ENCODE measurements at regions not wholly inside any gene's neighbourhood (a gene's known extent, or its start where the extent isn't known, plus 50 kb on each side); places are given as distances from the start of the nearest gene placed in this dataset.
"Not testable (repeated sequence)": the region's sequence is repeated elsewhere in the genome, so short reads cannot be mapped to it uniquely, and the experiment has no call there.

DNA sequence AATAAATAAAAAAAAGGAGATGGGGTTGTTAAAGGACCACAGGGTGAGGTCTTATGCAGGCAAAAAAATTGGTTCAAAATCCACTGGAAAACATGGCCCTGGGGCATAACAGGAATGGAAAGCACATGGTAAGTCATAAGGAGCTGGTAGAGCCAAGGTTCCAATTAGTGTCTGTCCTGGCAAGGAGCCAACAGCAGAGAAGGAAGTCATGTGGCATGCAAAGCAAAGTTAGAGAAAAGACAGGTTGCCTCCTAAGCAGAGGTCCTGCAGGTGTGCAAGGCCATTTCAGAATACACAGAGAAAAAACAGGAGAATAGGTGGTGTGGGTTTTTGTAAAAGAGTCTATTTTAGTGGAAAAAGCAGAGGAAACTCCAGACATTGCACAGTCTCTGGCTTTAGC, 1881.7 kb downstream of the ARAP2 start:
- no peak for DNase-seq

DNA sequence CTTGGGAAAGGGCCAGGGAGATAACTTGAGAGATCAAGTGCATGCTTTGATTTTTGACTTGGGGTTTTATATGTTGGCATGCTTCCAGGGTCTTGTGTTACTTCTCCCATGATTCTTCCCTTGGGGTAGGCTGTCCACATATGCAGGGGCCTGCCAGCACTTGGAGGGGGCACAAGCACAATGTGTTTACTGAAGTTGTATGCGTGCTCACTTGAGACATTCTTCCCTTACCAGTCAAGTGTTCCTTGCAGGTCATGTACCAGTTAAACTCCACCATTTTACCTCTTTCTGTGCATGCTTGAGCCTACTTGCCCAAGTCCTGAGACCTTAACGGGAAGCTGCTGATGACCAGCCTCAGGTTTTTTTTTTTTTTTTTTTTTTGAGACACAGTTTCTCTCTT, 1880.5 kb downstream of the ARAP2 start:
- DNase-seq: no peak

DNA sequence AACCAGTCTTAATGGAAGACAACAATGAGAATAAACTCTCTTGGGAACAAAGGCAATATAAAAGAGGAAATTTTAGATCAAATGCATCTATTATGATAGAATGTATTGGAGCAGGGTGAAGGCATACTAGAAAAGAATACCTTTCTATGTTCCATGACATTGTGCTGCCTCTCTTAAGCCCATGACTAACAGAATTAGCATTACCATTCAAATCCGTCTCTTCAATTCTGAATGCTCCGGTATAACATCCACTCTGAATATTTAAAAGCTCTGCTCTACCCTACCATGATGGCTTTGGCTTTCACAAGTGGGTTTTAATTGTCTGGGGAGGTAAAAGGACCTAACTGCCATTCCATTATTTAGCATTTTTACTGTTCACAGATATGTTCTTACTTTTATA, 1878.4 kb downstream of the ARAP2 start:
- DNase-seq: no peak

DNA sequence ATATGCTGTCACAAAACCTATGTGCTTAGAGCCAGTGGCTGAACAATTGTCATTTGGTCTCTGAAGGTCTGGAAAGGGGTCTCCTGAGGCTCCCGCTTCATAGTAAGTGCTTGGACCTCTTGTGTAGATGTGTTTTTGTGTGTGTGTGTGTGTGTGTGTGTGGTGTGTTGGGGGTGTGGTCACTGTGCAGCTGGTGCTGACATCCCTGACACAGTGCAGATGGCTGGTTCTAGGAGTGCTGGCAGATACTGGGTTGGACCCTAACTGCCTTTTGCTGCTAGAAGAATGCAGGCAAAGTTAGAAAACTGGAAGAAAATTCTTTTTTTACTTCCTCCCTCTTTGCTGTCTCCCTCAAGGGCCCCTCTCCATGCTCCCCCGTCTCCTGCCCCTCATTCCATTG, 1872.6 kb downstream of the ARAP2 start:
- no peak for DNase-seq

DNA sequence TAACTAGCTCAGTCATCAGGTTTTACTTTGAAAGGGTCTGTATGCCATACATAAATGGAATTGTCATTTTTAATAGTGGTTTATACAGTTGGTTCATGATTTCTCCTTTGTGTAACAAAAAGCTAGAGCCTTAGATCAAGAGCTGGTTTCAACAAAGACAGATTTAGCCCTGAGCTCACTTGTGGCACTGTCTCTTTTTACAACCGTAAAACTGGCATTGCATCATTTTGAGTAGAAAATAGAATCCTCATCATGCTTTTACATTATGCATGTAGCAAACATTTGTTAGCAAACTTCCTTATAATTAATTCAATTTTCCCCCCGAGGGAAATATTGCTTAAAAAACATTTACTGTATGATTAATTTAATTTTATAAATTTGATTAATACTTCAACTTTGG, 1871.5 kb downstream of the ARAP2 start:
- no peak for DNase-seq

DNA sequence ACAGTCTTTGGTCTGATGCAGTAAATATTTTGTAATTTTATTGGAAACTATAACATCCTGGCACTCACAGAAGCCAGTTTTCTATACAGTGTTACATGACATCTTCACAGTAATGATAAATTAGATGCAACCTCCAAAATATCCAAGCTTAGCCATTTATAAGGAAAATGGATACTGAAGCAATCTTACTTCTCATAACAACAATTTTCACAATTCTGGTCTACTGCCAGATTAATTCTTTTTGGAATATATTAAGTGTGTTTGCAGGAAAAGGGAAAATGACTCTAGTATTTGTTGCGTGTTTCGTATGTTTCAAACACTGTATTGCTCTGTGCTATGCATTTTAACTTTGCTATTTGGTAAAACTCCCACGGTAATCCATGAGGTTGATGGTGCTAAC, 1870.9 kb downstream of the ARAP2 start:
- DNase-seq: no peak

DNA sequence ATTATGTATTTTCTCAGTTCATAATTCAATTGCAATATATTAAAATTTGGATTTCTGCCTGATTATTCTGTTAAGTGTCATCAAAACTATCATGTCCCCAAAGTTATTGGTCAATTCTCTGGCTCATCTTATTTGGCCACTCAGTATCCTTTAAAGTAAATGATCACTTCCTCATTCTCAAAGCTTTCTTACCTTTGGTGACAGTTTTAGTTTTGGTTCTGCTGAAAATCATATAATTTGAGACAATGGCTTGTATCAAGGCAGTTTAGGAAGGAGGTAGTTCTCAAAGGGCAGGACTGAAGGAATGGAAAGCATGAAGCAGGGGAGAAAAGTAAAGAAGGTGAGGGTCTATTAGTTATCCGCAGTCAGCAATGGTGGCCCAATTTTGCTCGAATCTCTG, 1832.1 kb downstream of the ARAP2 start:
- no peak for DNase-seq

DNA sequence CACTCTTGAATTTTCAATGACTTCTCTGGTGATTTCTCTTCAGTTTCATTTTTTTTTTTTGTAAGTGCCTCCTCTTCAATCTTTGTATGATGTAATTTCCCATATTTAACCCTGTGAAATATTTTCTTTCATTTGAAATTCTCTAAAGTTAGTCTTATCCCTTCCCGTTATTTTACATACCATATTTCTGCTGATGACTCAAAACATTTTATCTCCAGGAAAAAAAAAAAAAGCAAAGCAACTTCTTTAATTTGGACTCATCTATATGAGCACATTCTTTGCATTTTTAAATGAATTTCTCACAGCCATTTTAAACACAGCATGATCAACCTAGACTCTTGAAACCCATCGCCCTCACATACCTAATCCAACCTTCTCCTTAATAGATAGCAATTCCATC, 1831.4 kb downstream of the ARAP2 start:
- no peak for DNase-seq

DNA sequence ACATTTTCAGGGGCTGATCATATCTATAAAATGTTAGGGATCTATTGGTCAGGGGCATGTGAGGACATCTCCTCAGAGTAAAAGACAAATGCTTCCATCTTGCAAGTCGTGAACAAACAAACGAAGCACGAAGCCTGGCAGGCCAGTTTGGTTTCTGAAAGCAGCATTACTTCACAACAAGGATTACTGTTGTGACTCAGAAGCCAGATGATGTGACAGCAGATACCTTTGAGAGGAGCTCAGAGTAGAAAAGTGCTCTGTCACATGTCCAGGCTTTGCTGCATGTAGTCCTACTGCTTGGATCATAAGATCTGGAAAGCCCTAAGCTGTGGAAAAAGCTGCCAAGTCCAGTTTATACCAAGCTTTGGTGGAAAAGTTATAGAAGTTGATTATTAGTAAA, 1827.2 kb downstream of the ARAP2 start:
- no peak for DNase-seq

DNA sequence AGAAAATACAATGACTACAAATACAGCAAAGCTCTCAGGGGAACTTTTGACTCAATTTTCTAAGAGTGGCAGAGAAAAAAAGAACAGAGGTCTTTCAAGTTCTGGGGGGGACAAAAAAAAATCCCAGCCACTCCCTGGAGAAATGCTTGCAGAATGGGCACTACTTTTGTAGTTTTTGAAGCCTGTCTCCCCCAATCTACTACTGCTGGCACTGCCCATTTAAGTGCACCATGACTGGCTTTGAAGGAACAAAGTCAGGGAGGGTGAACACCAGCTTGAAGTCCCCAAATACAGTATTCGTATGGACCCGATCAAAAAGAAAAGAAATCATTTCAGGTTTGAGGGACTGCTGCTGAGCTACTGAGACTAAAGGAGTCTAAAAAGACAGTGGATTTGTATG, 1824.4 kb downstream of the ARAP2 start:
- no peak for DNase-seq

DNA sequence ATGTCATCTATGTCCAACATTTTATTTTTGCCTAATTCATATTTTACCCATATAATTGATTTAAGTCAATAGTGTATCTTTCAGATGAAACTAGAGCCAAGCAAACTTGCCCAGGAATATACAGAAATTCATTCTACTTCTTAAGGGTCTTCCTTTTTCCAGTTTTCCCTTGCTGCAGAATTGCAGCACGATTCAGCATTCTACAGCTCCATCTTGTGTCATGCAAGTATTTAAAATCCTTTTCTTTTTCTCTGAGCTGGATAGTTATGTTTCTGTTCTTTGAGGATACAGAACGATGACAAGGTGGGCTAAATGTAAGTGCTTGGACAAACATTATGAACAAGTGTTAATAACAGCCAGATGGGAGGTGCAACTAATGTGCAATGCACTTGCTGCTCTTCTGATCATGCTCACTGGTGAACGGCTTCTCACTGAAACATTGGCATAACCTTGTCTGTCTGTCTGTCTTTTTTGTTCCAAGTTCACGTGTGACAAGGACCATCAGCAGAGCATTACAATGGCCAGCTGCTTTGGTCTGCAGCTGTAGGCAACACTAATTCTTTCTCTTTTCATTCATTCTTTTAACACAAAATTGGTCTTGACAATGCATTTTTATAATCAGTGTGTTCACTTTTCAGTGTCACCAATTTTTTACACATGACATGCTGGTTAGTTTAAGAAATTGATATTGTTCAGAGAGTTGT, 1821.7 kb downstream of the ARAP2 start:
- DNase-seq: no peak

DNA sequence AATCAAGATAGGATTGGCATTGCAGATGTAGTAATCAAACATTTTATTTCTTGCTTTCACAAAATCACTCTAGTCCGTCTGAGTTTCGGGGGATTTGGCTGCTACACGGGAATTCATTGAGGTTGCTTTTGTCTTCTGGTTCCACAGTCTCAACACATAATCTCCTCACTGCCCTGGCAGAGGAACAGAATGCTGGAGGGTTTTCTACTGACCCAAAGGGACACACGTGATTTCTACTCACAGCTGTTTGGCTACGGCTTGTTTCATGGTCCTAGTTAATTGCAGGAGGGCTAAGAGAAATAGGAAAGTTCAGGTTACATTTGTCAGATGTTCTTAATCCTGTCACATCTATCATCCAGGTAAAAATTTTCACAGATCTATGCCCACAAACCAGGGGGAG, 1811.6 kb downstream of the ARAP2 start:
- no peak for DNase-seq

DNA sequence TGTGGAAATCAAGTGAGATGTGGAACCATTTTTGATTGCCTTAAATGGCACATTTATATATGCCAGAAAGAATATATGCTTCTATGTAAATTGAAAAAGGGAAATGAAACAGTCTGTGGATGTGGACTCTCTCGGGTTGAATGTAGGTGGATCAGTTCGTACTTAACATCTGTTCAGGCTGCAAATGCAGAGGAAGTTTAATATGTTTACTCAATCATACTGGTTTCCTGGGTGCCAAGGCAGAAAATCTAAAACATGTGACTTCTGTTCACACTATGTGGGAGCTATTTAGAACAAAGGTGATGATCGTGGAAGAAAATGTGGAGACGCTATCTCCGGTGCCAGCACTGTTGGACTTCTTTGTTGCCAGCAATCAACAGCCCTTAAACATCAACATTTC, 1809.9 kb downstream of the ARAP2 start:
- not testable (repeated sequence) for DNase-seq

DNA sequence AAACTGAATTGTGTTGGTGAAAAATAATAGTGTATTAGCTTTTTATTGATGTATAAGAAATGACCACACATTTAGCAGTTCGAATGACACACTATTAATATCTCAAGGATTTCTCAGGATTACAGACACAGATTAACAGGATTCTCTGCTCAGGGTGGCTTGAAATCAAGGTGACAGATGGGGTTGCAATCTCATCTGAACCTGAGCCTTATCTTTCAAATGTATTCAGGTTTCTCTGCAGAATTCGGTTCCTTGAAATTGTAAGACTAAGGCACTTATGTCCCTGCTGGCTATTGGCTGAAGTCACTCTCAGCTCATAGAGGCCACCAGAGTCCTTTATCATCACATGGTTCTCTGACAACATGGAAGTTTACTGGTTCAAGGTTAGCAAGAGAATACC, 1780.1 kb downstream of the ARAP2 start:
- DNase-seq: no peak

DNA sequence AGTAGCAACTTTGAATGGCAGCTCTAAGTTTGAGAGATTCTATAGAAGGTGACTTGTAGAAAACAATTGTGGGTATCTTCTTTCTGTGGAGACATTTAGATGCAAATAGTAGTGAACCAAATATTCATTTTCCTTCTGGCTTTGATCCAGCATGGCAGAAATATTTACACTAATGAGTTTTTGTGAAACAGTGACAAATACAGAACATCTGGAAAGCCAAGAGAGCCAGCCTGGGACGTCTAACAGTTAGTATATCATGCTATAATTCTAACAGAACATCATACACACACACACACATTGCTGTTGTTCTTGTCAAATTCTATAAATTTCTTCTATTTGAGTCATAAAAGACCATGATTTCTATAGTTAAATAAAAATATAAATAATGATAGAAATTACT, 1777.9 kb downstream of the ARAP2 start:
- DNase-seq: no peak

DNA sequence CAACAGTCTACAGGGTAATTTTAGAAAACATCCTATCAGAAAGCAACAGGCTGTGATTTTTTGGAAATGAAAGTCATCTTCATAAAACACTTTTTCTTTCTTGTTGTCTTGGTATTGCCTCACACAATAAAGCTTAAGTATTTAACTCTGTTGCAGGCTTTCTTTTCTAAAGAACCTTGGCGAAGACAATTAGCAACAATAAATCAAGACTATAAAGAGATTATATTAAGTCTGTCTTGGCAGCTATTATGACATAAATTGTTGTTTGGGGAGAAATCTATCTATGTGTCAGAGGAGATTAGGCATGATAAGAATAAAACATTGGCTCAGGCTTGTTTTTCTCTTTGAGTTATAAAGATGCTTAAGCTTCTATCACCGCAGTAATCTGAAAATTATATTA, 1774.8 kb downstream of the ARAP2 start:
- no peak for DNase-seq

DNA sequence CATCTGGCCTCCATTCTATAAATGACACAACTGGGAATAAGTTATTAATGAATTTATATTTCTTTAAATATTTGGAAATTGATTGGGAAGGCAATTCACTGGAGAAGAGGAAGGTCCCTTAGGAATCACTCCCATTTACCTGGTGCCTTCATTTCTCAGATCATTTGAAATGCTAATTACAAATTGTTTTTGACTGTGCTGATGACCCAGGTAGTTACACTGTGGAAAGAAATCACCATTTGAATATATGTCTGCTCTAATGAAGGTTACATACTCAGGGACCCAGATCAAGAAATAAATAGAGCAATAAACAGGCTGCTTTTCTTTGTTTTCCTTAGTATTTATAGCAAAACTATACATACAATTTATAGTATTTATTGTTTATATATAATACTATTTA, 1759.1 kb downstream of the ARAP2 start:
- no peak for DNase-seq

DNA sequence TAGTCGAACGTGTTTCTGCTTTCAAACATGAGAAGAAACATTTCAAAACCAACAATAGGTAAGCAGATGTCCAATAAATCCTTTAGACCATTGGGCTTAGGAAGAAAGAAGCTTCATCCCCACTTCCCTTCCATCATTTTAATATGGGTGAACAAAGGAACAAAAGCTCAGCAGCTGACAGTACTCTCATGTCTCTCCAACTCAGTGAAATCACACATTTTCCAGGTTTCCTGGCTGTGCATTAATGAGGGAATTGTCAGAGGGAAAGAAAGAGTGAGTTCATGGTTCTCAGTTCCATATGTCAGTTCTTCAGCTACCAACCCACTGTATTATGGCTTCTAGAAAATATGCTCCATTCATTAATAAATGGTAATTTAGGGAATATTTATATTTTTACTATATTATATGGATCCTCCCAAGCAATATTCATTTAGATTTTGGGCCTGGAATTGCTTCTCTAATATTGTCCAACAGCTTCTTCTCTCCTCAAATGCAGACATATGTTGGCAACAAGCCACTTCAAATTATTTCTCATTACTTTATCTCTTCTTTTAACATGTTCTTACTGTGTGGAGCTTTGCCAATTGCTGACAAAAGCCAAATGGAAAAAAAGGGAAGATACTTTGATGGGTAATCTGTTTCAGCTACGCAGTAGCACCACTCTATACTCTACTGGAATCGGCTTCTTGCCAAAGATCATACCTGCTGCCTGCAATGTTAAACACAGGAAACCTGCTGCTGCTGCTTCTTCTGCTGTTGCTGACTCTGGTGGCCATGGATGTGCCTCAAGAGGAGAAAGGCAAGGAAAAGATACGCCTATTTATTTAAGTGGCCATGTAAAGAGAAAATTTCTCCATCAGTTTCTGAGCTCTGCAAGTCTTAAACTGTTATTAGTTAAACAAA, 1757.6 kb downstream of the ARAP2 start:
- DNase-seq: no peak

DNA sequence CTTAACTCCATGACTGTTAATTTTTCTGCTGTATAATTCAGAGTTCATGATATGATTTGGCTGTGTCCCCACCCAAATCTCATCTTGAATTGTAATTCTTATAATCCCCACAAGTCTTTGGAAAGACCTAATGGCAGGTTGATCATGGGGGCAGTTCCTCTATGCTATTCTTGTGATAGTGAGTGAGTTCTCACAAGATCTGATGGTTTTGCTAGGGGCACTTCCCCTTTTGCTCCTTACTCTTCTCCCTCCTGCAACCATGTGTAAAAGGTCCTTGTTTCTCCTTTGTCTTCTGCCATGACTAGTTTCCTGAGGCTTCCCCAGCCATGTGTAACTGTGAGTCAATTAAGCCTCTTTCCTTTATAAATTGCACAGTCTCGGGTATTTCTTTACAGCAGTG, 1751.9 kb downstream of the ARAP2 start:
- DNase-seq: no peak

DNA sequence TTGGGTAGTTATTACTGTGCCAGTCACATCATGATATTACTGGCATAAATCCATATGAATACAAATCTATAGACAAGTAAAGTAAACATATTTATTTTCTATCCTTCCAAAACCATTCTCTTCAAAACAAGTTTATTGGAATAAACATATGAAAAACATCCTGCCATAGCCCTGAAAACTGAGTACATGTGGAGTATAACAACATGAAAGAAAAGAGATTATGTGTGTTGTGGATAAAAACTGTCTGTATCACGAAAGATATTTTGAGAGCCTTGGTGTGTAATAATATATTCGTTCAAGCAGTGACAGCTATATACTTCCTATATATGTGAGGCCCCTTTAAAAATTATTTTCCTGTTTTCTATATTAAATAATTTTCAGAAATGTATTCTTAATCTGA, 1742.2 kb downstream of the ARAP2 start:
- DNase-seq: no peak

DNA sequence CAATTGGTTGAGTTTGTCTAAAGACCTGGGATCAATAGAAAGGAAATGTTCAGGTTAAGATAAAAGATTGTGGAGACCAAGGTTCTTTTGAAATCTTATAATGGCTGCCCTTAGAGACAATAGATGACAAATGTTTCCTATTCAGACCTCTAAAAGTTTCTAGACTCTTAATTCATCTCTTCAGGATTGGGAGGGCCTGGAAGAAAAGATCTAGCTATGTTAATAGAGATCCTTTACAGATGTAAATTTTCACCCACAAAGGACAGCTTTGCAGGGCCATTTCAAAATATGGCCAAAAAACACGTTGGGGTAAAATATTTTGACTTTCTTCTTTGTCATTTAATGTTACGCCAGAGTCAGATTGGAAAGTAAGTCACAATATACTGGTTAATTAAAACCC, 1739.6 kb downstream of the ARAP2 start:
- DNase-seq: not testable (repeated sequence)

DNA sequence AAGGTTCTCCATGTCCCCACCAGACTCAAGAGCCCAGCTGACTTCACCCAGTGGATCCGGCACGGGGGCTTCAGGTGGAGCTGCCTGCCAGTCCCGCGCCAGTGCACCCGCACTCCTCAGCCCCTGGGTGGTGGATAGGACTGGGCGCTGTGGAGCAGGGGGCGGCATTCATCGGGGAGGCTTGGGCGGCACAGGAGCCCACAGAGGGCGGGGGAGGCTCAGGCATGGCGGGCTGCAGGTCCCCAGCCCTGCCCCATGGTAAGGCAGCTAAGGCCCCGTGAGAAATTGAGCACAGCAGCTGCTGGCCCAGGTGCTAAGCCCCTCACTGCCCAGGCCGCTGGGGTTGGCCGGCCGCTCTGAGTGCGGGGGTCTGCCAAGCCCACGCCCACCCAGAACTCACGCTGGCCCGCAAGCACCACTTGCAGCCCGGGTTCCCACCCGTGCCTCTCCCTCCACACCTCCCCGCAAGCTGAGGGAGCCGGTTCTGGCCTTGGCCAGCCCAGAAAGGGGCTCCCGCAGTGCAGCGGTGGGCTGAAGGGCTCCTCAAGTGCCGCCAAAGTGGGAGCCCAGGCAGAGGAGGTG, 1737.7 kb downstream of the ARAP2 start:
- not testable (repeated sequence) for DNase-seq

DNA sequence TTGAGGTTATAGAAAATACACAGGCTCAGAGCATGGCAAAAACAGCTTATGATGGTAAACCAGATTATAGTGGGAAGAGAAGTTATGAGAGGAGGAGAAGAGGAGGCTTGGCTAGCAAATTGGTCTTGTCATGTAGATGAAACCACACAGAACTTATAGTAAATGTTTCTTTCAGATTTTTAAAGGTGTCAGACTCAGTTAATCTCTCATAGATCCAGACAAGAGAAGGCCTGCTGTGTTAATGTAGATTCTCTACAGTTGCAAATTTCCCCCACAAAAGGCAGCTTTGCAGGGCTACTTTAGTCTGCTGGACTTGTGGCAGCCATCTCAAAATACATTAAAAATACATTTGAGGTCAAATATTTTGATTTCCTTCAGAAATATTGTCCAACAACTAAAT, 1731.7 kb downstream of the ARAP2 start:
- no peak for DNase-seq

DNA sequence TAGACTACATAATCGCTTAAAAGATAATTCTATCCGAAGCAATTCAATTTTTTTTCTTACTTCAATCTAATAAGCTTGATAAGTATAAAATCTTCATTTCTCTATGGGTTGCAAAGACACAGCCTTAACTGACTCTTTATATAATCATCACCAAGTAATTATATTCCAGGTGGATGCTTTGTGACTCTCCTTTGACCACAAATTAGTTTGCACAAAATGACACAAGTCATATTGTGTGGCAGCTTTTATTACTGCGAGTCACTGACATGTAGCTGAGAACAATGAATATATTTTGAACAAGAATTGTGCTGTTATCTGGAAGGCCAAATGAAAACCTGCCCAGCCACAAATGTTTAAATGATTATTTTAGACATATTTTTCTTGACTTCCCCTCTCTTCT, 1727.8 kb downstream of the ARAP2 start:
- DNase-seq: no peak

All from NK-92 treated with Interleukin-12 subunit alpha and Interleukin-12 subunit beta, amount 100 ng/mL, for 24 hours (cell line).